Spleen (tissue), 11 donors: ENCODE measurements at regions not wholly inside any gene's neighbourhood (a gene's known extent, or its start where the extent isn't known, plus 50 kb on each side); places are given as distances from the start of the nearest gene placed in this dataset.
"Not testable (repeated sequence)": the region's sequence is repeated elsewhere in the genome, so short reads cannot be mapped to it uniquely, and the experiment has no call there.

Experiments used
- DNase-seq: peaks from one replicate; pipeline ENCODE4 v3.0.0-alpha.2; 2020
- H3K27ac ChIP-seq, 8 donors: fragments of 200-600 bp; sonication (generic) in 7 of 8; 1 replicate in 4 of 8; 2 replicates in 4 of 8; pipeline versions ENCODE4 v1.5.0 to v1.8.0; 2016 to 2021; ENCODE audit warnings: inconsistent platforms in 4 of 8, mild to moderate bottlenecking in 4 of 8, moderate library complexity in 1 of 8
- H3K27me3 ChIP-seq, 7 donors: fragments of 200-600 bp; sonication (generic) in 6 of 7; replicated peaks in 1 of 7; 1 replicate in 4 of 7; 2 replicates in 3 of 7; pipeline versions ENCODE4 v1.5.0 to v1.8.0; 2016 to 2021; ENCODE audit warnings: inconsistent platforms in 3 of 7, mild to moderate bottlenecking in 1 of 7
- H3K36me3 ChIP-seq, 6 donors: fragments of 200-600 bp; sonication (generic) in 5 of 6; 1 replicate in 4 of 6; 2 replicates in 2 of 6; pipeline versions ENCODE4 v1.5.0 to v1.8.0; 2016 to 2021; ENCODE audit warnings: inconsistent platforms in 2 of 6
- H3K4me1 ChIP-seq, 6 donors: fragments of 200-600 bp; sonication (generic) in 5 of 6; 1 replicate in 3 of 6; 2 replicates in 3 of 6; pipeline versions ENCODE4 v1.5.0 to v1.8.0; 2016 to 2021; ENCODE audit warnings: inconsistent platforms in 3 of 6
- H3K4me3 ChIP-seq, 8 donors: fragments of 200-600 bp; sonication (generic) in 7 of 8; 1 replicate in 4 of 8; 2 replicates in 4 of 8; pipeline versions ENCODE4 v1.5.0 to v1.8.0; 2016 to 2021; ENCODE audit warnings: inconsistent platforms in 4 of 8, mild to moderate bottlenecking in 4 of 8, moderate library complexity in 2 of 8
- H3K9me3 ChIP-seq, 8 donors: fragments of 200-600 bp; sonication (generic) in 7 of 8; 1 replicate in 4 of 8; 2 replicates in 4 of 8; pipeline versions ENCODE4 v1.5.0 to v1.8.0; 2016 to 2021; ENCODE audit warnings: inconsistent platforms in 4 of 8
- CTCF ChIP-seq, 11 experiments: fragments of 200-600 bp in 7 of 11; fragments of 450-650 bp in 4 of 11; sonication (generic) in 4 of 11; IDR thresholded peaks in 8 of 11; conservative IDR thresholded peaks in 3 of 11; 1 replicate in 7 of 11; 2 replicates in 4 of 11; pipeline versions ENCODE4 v1.4.0 to v1.8.0; 2016 to 2021; ENCODE audit warnings: antibody characterized with exemption in 11 of 11, inconsistent platforms in 4 of 11, mild to moderate bottlenecking in 1 of 11
- POLR2A ChIP-seq, 3 donors: fragments of 450-650 bp; IDR thresholded peaks; one replicate each; pipeline ENCODE4 v1.5.1; 2017; ENCODE audit warnings: antibody characterized with exemption in 3 of 3, mild to moderate bottlenecking in 1 of 3
- POLR2AphosphoS5 ChIP-seq, 3 donors: sonication (generic); formaldehyde crosslinking; IDR thresholded peaks; one replicate each; pipeline ENCODE4 v1.5.1; 2017; ENCODE audit warnings: antibody characterized with exemption in 3 of 3
- WGBS, 5 donors: extraction: QIAGEN DNeasy Blood & Tissue Kit in 3 of 5; methylation state at CpG; one replicate each; pipeline versions ENCODE4 v1.1.5 to v1.1.7; 2013 to 2018; 5-methylcytosine and 5-hydroxymethylcytosine counted together
- intact Hi-C: fragments of 100-400 bp; cut with DNase I; formaldehyde crosslinking; loops from one replicate; pipeline ENCODE4 v1.15.0; 2023; ENCODE audit warnings: low total_unique reads
- donor health status: healthy with polysubstance abuse.
- donor health status: DM: no; HTN: no; CAD: no; lungs with moderate emphysema.
- donor health status: DM: no; HTN: no; CAD: no.
- donor health status: Bipolar disorder and iron deficiency.
- donor health status: healthy.
- donor health status: DM: no; HTN: no; CAD: no.
- donor health status: DM: yes; HTN: yes; CAD: no.

- peaks cover 0 to 26% (median 22%) of the 10 kb centered on the region in 8 donors for H3K9me3 ChIP-seq
Measured at GRCh38 chr21:25487046-25487594, 120.2 kb downstream of the MRPL39 start.

GRCh38 chr21:25485914-25486313 lies 121.4 kb downstream of the MRPL39 start:
- intact Hi-C loops, result no loop called here
- H3K9me3 ChIP-seq, result peaks cover 0 to 38% (median 34%) of the 10 kb centered on the region in 8 donors
- H3K4me1 ChIP-seq, result peaks cover 0 to 12% (median 0%) of the 10 kb centered on the region in 6 donors
- DNase-seq, result no peak
- H3K4me3 ChIP-seq, result no peak overlapping the region
- H3K36me3 ChIP-seq, result no peaks in the 10 kb centered on the region
- no peaks in the 10 kb centered on the region for H3K27me3 ChIP-seq
- WGBS, 5 donors, result 62 to 82% (median 74%) methylated on average over 2 of the region's 2 CpGs
- TF ChIP-seq CTCF (IDR thresholded peaks at IDR 0.05 in 8 of 11, conservative IDR thresholded peaks at IDR 0.05 in 3 of 11), result no peak
- no peak for TF ChIP-seq POLR2A (IDR thresholded peaks at IDR 0.05)
- no peak for TF ChIP-seq POLR2AphosphoS5 (IDR thresholded peaks at IDR 0.05)
- H3K27ac ChIP-seq, result no peak overlapping the region

More at GRCh38 chr21:25487046-25487594, 120.2 kb downstream of the MRPL39 start:
- TF ChIP-seq POLR2AphosphoS5 (IDR thresholded peaks at IDR 0.05), result no peak
- no peak for TF ChIP-seq CTCF (IDR thresholded peaks at IDR 0.05 in 8 of 11, conservative IDR thresholded peaks at IDR 0.05 in 3 of 11)
- no peak for TF ChIP-seq POLR2A (IDR thresholded peaks at IDR 0.05)
- Histone ChIP-seq H3K27me3 (no peaks in the 10 kb centered on the region), H3K4me3 (no peak overlapping the region), H3K27ac (no peak overlapping the region), H3K4me1 (peaks cover 0 to 12% (median 0%) of the 10 kb centered on the region in 6 donors), H3K36me3 (no peaks in the 10 kb centered on the region)
- intact Hi-C loops, result no loop called here
- no peak for DNase-seq
- WGBS, 5 donors, result 23 to 56% (median 41%) methylated on average over 3 of the region's 3 CpGs

- no peak for TF ChIP-seq POLR2A (IDR thresholded peaks at IDR 0.05)
- TF ChIP-seq POLR2AphosphoS5 (IDR thresholded peaks at IDR 0.05), result no peak
- no peak for TF ChIP-seq CTCF (IDR thresholded peaks at IDR 0.05 in 8 of 11, conservative IDR thresholded peaks at IDR 0.05 in 3 of 11)
- no peaks in the 10 kb centered on the region for H3K36me3 ChIP-seq
Measured at GRCh38 chr21:25467896-25468295, 139.4 kb downstream of the MRPL39 start.

GRCh38 chr21:25467071-25467470 lies 140.2 kb downstream of the MRPL39 start:
- WGBS, 5 donors, result 78 to 93% (median 83%) methylated on average over 5 of the region's 5 CpGs
- intact Hi-C loops, H3K27me3 ChIP-seq, H3K27ac ChIP-seq, H3K36me3 ChIP-seq, DNase-seq, H3K9me3 ChIP-seq, H3K4me3 ChIP-seq, H3K4me1 ChIP-seq: not testable (repeated sequence)

More at GRCh38 chr21:25467896-25468295, 139.4 kb downstream of the MRPL39 start:
- Histone ChIP-seq H3K4me1 (peaks cover 0 to 2% (median 0%) of the 10 kb centered on the region in 6 donors), H3K4me3 (no peak overlapping the region), H3K27ac (no peak overlapping the region), H3K9me3 (peaks cover 0 to 3% (median under 1%) of the 10 kb centered on the region in 8 donors), H3K27me3 (no peaks in the 10 kb centered on the region)
- DNase-seq, result no peak
- intact Hi-C loops, result no loop called here
